Activated naive CD8-positive, alpha-beta T cell (primary cell): ENCODE measurements at regions not wholly inside any gene's neighbourhood (a gene's known extent, or its start where the extent isn't known, plus 50 kb on each side); places are given as distances from the start of the nearest gene placed in this dataset.
"Not testable (repeated sequence)": the region's sequence is repeated elsewhere in the genome, so short reads cannot be mapped to it uniquely, and the experiment has no call there.

Experiments used
- H3K27ac Mint-ChIP-seq: one replicate; pipeline ENCODE4 v1.8.0; 2021; ENCODE audit warnings: mixed read lengths
- H3K27me3 Mint-ChIP-seq: one replicate; pipeline ENCODE4 v1.8.0; 2021; ENCODE audit warnings: mixed read lengths
- H3K36me3 Mint-ChIP-seq: one replicate; pipeline ENCODE4 v1.8.0; 2021; ENCODE audit warnings: mixed read lengths
- H3K4me1 Mint-ChIP-seq: one replicate; pipeline ENCODE4 v1.8.0; 2021; ENCODE audit warnings: low read depth, mixed read lengths
- H3K4me3 Mint-ChIP-seq: one replicate; pipeline ENCODE4 v1.8.0; 2021; ENCODE audit warnings: mild to moderate bottlenecking, mixed read lengths
- H3K9me3 Mint-ChIP-seq: one replicate; pipeline ENCODE4 v1.8.0; 2021; ENCODE audit warnings: low read depth, mixed read lengths

GRCh38 chr2:123514613-123515207 is 510.4 kb upstream of the CNTNAP5 start:
- no peaks in the 10 kb centered on the region for H3K4me1 Mint-ChIP-seq
- peaks cover 8% of the 10 kb centered on the region for H3K9me3 Mint-ChIP-seq
- H3K36me3 Mint-ChIP-seq: no peaks in the 10 kb centered on the region
- no peak overlapping the region for H3K4me3 Mint-ChIP-seq
- H3K27me3 Mint-ChIP-seq: no peaks in the 10 kb centered on the region
- H3K27ac Mint-ChIP-seq: no peak overlapping the region

- H3K4me3 Mint-ChIP-seq: no peak overlapping the region
- no peaks in the 10 kb centered on the region for H3K27me3 Mint-ChIP-seq
- peaks cover 8% of the 10 kb centered on the region for H3K9me3 Mint-ChIP-seq
- no peaks in the 10 kb centered on the region for H3K4me1 Mint-ChIP-seq
- H3K36me3 Mint-ChIP-seq: no peaks in the 10 kb centered on the region
- no peak overlapping the region for H3K27ac Mint-ChIP-seq
Measured at GRCh38 chr2:123518367-123518766, 506.7 kb upstream of the CNTNAP5 start.

GRCh38 chr2:123521854-123522253 is 503.2 kb upstream of the CNTNAP5 start:
- Mint-ChIP-seq H3K27me3 (no peaks in the 10 kb centered on the region), H3K4me3 (no peak overlapping the region), H3K36me3 (no peaks in the 10 kb centered on the region), H3K27ac (no peak overlapping the region), H3K4me1 (no peaks in the 10 kb centered on the region), H3K9me3 (peaks cover 3% of the 10 kb centered on the region)

GRCh38 chr2:123522498-123522897 is 502.6 kb upstream of the CNTNAP5 start:
- H3K4me3 Mint-ChIP-seq, H3K36me3 Mint-ChIP-seq, H3K27ac Mint-ChIP-seq, H3K27me3 Mint-ChIP-seq, H3K9me3 Mint-ChIP-seq, H3K4me1 Mint-ChIP-seq: not testable (repeated sequence)

GRCh38 chr2:123528996-123529707 is 495.9 kb upstream of the CNTNAP5 start:
- Mint-ChIP-seq H3K27me3 (no peaks in the 10 kb centered on the region), H3K4me1 (no peaks in the 10 kb centered on the region), H3K4me3 (no peak overlapping the region), H3K27ac (no peak overlapping the region), H3K36me3 (no peaks in the 10 kb centered on the region), H3K9me3 (peaks cover 21% of the 10 kb centered on the region)

- Mint-ChIP-seq H3K9me3 (peaks cover 26% of the 10 kb centered on the region), H3K27me3 (no peaks in the 10 kb centered on the region), H3K36me3 (no peaks in the 10 kb centered on the region), H3K4me1 (no peaks in the 10 kb centered on the region), H3K4me3 (no peak overlapping the region), H3K27ac (no peak overlapping the region)
Measured at GRCh38 chr2:123530004-123530403, 495.1 kb upstream of the CNTNAP5 start.

GRCh38 chr2:123532126-123532525 is 493.0 kb upstream of the CNTNAP5 start:
- Mint-ChIP-seq H3K36me3 (no peaks in the 10 kb centered on the region), H3K27me3 (no peaks in the 10 kb centered on the region), H3K4me3 (no peak overlapping the region), H3K27ac (no peak overlapping the region), H3K9me3 (peaks cover 26% of the 10 kb centered on the region), H3K4me1 (no peaks in the 10 kb centered on the region)

- H3K4me1 Mint-ChIP-seq: no peaks in the 10 kb centered on the region
- no peak overlapping the region for H3K4me3 Mint-ChIP-seq
- H3K27ac Mint-ChIP-seq: no peak overlapping the region
- H3K36me3 Mint-ChIP-seq: no peaks in the 10 kb centered on the region
- H3K27me3 Mint-ChIP-seq: no peaks in the 10 kb centered on the region
- peaks cover 26% of the 10 kb centered on the region for H3K9me3 Mint-ChIP-seq
Measured at GRCh38 chr2:123532994-123533393, 492.1 kb upstream of the CNTNAP5 start.

GRCh38 chr2:123540291-123540690 is 484.8 kb upstream of the CNTNAP5 start:
- Mint-ChIP-seq H3K4me1 (no peaks in the 10 kb centered on the region), H3K4me3 (no peak overlapping the region), H3K9me3 (peaks cover 11% of the 10 kb centered on the region), H3K36me3 (no peaks in the 10 kb centered on the region), H3K27me3 (no peaks in the 10 kb centered on the region), H3K27ac (no peak overlapping the region)

GRCh38 chr2:123546353-123546752 is 478.7 kb upstream of the CNTNAP5 start:
- peaks cover 14% of the 10 kb centered on the region for H3K9me3 Mint-ChIP-seq
- no peaks in the 10 kb centered on the region for H3K4me1 Mint-ChIP-seq
- no peak overlapping the region for H3K27ac Mint-ChIP-seq
- no peaks in the 10 kb centered on the region for H3K36me3 Mint-ChIP-seq
- H3K27me3 Mint-ChIP-seq: no peaks in the 10 kb centered on the region
- no peak overlapping the region for H3K4me3 Mint-ChIP-seq

GRCh38 chr2:123563515-123563914 is 461.6 kb upstream of the CNTNAP5 start:
- Mint-ChIP-seq H3K9me3 (no peaks in the 10 kb centered on the region), H3K27ac (no peak overlapping the region), H3K4me1 (no peaks in the 10 kb centered on the region), H3K4me3 (no peak overlapping the region), H3K27me3 (no peaks in the 10 kb centered on the region), H3K36me3 (no peaks in the 10 kb centered on the region)

GRCh38 chr2:123566291-123566946 is 458.7 kb upstream of the CNTNAP5 start:
- H3K9me3 Mint-ChIP-seq: peaks cover 3% of the 10 kb centered on the region
- no peak overlapping the region for H3K4me3 Mint-ChIP-seq
- H3K36me3 Mint-ChIP-seq: no peaks in the 10 kb centered on the region
- H3K4me1 Mint-ChIP-seq: no peaks in the 10 kb centered on the region
- H3K27ac Mint-ChIP-seq: no peak overlapping the region
- H3K27me3 Mint-ChIP-seq: no peaks in the 10 kb centered on the region

GRCh38 chr2:123578016-123578415 is 447.1 kb upstream of the CNTNAP5 start:
- Mint-ChIP-seq H3K27ac (no peak overlapping the region), H3K9me3 (peaks cover 4% of the 10 kb centered on the region), H3K36me3 (no peaks in the 10 kb centered on the region), H3K4me1 (no peaks in the 10 kb centered on the region), H3K27me3 (no peaks in the 10 kb centered on the region), H3K4me3 (no peak overlapping the region)

- Mint-ChIP-seq H3K9me3 (peaks cover 8% of the 10 kb centered on the region), H3K27me3 (no peaks in the 10 kb centered on the region), H3K4me1 (no peaks in the 10 kb centered on the region)
Measured at GRCh38 chr2:123596621-123597020, 428.5 kb upstream of the CNTNAP5 start.

GRCh38 chr2:123597988-123598387 is 427.1 kb upstream of the CNTNAP5 start:
- Mint-ChIP-seq H3K4me3 (no peak overlapping the region), H3K36me3 (no peaks in the 10 kb centered on the region), H3K27me3 (no peaks in the 10 kb centered on the region), H3K9me3 (peaks cover 6% of the 10 kb centered on the region), H3K4me1 (no peaks in the 10 kb centered on the region), H3K27ac (no peak overlapping the region)

More at GRCh38 chr2:123596621-123597020, 428.5 kb upstream of the CNTNAP5 start:
- H3K36me3 Mint-ChIP-seq: no peaks in the 10 kb centered on the region
- no peak overlapping the region for H3K4me3 Mint-ChIP-seq
- H3K27ac Mint-ChIP-seq: no peak overlapping the region
